ENCODE measurements at regions not wholly inside any gene's neighbourhood (a gene's known extent, or its start where the extent isn't known, plus 50 kb on each side); places are given as distances from the start of the nearest gene placed in this dataset.

- peaks cover 20% of the 10 kb centered on the region for H3K9me3 Mint-ChIP-seq
Observed at GRCh38 chr2:152815634-152816257, 97.3 kb downstream of the ARL6IP6 start.

GRCh38 chr2:152814475-152815030 lies 96.1 kb downstream of the ARL6IP6 start:
- Mint-ChIP-seq H3K9me3 (peaks cover 20% of the 10 kb centered on the region), H3K27ac (no peak overlapping the region), H3K4me3 (no peak overlapping the region), H3K27me3 (no peaks in the 10 kb centered on the region), H3K4me1 (ENCODE audit: low read depth) (no peaks in the 10 kb centered on the region), H3K36me3 (ENCODE audit: low read depth) (no peaks in the 10 kb centered on the region)
- intact Hi-C loops (cut with micrococcal nuclease) = no loop called here

More at GRCh38 chr2:152815634-152816257, 97.3 kb downstream of the ARL6IP6 start:
- intact Hi-C loops (cut with micrococcal nuclease) = no loop called here
- no peaks in the 10 kb centered on the region for H3K36me3 Mint-ChIP-seq (ENCODE audit: low read depth)
- H3K4me3 Mint-ChIP-seq = no peak overlapping the region
- no peaks in the 10 kb centered on the region for H3K4me1 Mint-ChIP-seq (ENCODE audit: low read depth)
- H3K27ac Mint-ChIP-seq = no peak overlapping the region
- H3K27me3 Mint-ChIP-seq = no peaks in the 10 kb centered on the region

- intact Hi-C loops (cut with micrococcal nuclease) = no loop called here
- Mint-ChIP-seq H3K36me3 (ENCODE audit: low read depth) (no peaks in the 10 kb centered on the region), H3K9me3 (peaks cover 20% of the 10 kb centered on the region), H3K4me3 (no peak overlapping the region), H3K27me3 (no peaks in the 10 kb centered on the region), H3K27ac (no peak overlapping the region), H3K4me1 (ENCODE audit: low read depth) (no peaks in the 10 kb centered on the region)
Observed at GRCh38 chr2:152813351-152813750, 94.9 kb downstream of the ARL6IP6 start.

Data from dendritic cell treated with granulocyte-macrophage colony-stimulating factor and Interleukin-4, amounts not matched to agents 40 ng/mL and 50 ng/mL, for 4 days (primary cell).